ENCODE measurements at regions not wholly inside any gene's neighbourhood (a gene's known extent, or its start where the extent isn't known, plus 50 kb on each side); places are given as distances from the start of the nearest gene placed in this dataset.

DNA sequence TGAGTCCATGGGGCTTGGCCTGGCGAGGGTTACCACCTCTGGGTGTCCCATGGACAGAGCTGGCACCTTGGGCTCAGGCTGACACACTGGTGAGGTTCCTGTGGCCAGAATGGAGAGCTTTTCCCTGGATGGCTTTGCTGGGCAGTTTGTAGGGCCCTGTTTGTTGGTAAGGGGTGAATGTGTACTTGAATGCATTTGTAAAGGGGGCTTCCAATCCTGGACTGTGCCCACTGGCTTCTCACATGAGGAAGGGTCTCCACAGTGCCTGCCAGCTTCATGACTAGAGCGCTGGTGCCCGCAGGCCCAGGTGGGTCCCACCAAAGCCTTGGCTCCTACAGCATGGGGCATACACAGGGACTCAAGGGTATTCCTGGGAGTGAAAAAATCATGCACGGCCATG is 103.5 kb upstream of the SIX2 start:
- no peak overlapping the region for H3K27ac ChIP-seq (replicated peaks)
- DNase-seq (ENCODE audit: low read depth in 1 of 2, low spot score in 1 of 2), result no peak
- TF ChIP-seq SPI1 (IDR thresholded peaks at IDR 0.05; ENCODE audit: borderline replicate concordance, low read depth) (no peak), POLR2AphosphoS5 (IDR thresholded peaks at IDR 0.05; ENCODE audit: low read depth) (no peak), GABPA (IDR thresholded peaks at IDR 0.05; ENCODE audit: low read depth) (no peak), CTCF (IDR thresholded peaks at IDR 0.05; ENCODE audit: insufficient read depth, low read length) (no peak)
- TF ChIP-seq, protein P1, sequence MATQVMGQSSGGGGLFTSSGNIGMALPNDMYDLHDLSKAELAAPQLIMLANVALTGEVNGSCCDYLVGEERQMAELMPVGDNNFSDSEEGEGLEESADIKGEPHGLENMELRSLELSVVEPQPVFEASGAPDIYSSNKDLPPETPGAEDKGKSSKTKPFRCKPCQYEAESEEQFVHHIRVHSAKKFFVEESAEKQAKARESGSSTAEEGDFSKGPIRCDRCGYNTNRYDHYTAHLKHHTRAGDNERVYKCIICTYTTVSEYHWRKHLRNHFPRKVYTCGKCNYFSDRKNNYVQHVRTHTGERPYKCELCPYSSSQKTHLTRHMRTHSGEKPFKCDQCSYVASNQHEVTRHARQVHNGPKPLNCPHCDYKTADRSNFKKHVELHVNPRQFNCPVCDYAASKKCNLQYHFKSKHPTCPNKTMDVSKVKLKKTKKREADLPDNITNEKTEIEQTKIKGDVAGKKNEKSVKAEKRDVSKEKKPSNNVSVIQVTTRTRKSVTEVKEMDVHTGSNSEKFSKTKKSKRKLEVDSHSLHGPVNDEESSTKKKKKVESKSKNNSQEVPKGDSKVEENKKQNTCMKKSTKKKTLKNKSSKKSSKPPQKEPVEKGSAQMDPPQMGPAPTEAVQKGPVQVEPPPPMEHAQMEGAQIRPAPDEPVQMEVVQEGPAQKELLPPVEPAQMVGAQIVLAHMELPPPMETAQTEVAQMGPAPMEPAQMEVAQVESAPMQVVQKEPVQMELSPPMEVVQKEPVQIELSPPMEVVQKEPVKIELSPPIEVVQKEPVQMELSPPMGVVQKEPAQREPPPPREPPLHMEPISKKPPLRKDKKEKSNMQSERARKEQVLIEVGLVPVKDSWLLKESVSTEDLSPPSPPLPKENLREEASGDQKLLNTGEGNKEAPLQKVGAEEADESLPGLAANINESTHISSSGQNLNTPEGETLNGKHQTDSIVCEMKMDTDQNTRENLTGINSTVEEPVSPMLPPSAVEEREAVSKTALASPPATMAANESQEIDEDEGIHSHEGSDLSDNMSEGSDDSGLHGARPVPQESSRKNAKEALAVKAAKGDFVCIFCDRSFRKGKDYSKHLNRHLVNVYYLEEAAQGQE (IDR thresholded peaks at IDR 0.05; ENCODE audit: insufficient replicate concordance, low read depth), result no peak
- no peaks in the 10 kb centered on the region for H3K27me3 ChIP-seq (ENCODE audit: insufficient read depth, poor library complexity, severe bottlenecking)
- H3K4me3 ChIP-seq (replicated peaks; ENCODE audit: insufficient read depth, low read length), result no peak overlapping the region

- no peak for DNase-seq (ENCODE audit: low read depth in 1 of 2, low spot score in 1 of 2)
- H3K4me3 ChIP-seq (replicated peaks; ENCODE audit: insufficient read depth, low read length), result no peak overlapping the region
- H3K27ac ChIP-seq (replicated peaks), result no peak overlapping the region
- H3K27me3 ChIP-seq (ENCODE audit: insufficient read depth, poor library complexity, severe bottlenecking), result no peaks in the 10 kb centered on the region
- TF ChIP-seq POLR2AphosphoS5 (IDR thresholded peaks at IDR 0.05; ENCODE audit: low read depth) (no peak), SPI1 (IDR thresholded peaks at IDR 0.05; ENCODE audit: borderline replicate concordance, low read depth) (peak; percentile 46)
Measured at GRCh38 chr2:45105050-45105582, 95.9 kb upstream of the SIX2 start.

- TF ChIP-seq POLR2AphosphoS5 (IDR thresholded peaks at IDR 0.05; ENCODE audit: low read depth) (no peak), CTCF (IDR thresholded peaks at IDR 0.05; ENCODE audit: insufficient read depth, low read length) (no peak), SPI1 (IDR thresholded peaks at IDR 0.05; ENCODE audit: borderline replicate concordance, low read depth) (no peak), GABPA (IDR thresholded peaks at IDR 0.05; ENCODE audit: low read depth) (no peak)
- TF ChIP-seq, protein P1 (IDR thresholded peaks at IDR 0.05; ENCODE audit: insufficient replicate concordance, low read depth), result no peak
- Histone ChIP-seq H3K27me3 (ENCODE audit: insufficient read depth, poor library complexity, severe bottlenecking) (no peaks in the 10 kb centered on the region), H3K4me3 (replicated peaks; ENCODE audit: insufficient read depth, low read length) (no peak overlapping the region), H3K27ac (replicated peaks) (no peak overlapping the region)
- no peak for DNase-seq (ENCODE audit: low read depth in 1 of 2, low spot score in 1 of 2)
Measured at GRCh38 chr2:45104429-45104828, 95.2 kb upstream of the SIX2 start.

DNA sequence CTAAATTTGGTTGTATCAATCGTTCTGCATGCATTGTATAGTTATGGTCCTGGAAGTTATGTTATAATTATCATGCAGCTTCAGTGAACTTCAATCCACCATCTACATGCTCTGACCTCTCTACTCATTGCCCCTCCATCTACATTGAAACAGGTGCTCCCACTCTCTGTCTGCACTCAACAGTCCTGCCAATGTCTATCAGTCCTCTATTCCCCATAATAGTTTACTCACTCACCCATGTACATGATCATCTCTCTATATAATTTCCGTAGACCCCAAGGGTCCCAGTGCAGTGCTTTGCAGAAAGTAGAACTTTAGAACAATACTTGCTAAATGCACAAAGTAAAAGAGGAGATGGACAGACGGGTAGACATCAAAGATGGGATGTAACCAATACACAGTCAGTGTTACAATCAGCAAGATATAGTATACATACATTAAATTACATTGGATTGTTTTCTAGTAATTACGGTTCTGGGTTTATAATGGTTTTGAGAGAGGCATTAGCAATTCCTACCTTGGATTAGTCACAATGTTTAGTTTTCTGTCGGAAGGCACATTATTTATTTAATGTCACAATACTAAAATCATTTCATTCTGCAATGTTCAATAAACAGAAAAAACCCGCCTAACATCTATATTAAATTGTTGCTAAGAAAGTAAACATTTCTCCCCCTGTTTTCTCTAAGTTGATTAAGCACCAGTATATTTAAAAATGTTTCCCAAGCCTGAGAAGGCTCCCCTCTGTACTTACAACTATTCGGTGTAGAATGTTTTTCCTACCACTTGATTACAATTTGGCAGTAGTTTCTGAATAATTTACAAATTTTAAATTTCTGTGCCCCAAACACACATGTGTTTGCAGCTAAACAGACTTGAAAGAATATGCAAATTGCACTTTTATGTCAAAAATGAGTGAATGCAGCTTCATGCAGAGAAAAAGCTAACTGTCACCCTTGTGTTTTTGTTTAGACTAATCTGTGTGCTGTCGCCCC is 94.4 kb upstream of the SIX2 start:
- DNase-seq (ENCODE audit: low read depth in 1 of 2, low spot score in 1 of 2), result no peak
- Histone ChIP-seq H3K27ac (replicated peaks) (no peak overlapping the region), H3K27me3 (ENCODE audit: insufficient read depth, poor library complexity, severe bottlenecking) (no peaks in the 10 kb centered on the region), H3K4me3 (replicated peaks; ENCODE audit: insufficient read depth, low read length) (no peak overlapping the region)
- no peak for TF ChIP-seq POLR2AphosphoS5 (IDR thresholded peaks at IDR 0.05; ENCODE audit: low read depth)
- TF ChIP-seq CTCF (IDR thresholded peaks at IDR 0.05; ENCODE audit: insufficient read depth, low read length), result no peak
- TF ChIP-seq, protein P1 (IDR thresholded peaks at IDR 0.05; ENCODE audit: insufficient replicate concordance, low read depth), result no peak
- TF ChIP-seq SPI1 (IDR thresholded peaks at IDR 0.05; ENCODE audit: borderline replicate concordance, low read depth), result no peak
- TF ChIP-seq GABPA (IDR thresholded peaks at IDR 0.05; ENCODE audit: low read depth), result no peak
